ENCODE measurements at regions not wholly inside any gene's neighbourhood (a gene's known extent, or its start where the extent isn't known, plus 50 kb on each side); places are given as distances from the start of the nearest gene placed in this dataset.
"Not testable (repeated sequence)": the region's sequence is repeated elsewhere in the genome, so short reads cannot be mapped to it uniquely, and the experiment has no call there.

- DNase-seq (ENCODE audit: low read depth in 2 of 2, low spot score in 1 of 2), result no peak
Observed at GRCh38 chr6:6811128-6812009, 222.8 kb downstream of the LY86 start.

- DNase-seq (ENCODE audit: low read depth in 2 of 2, low spot score in 1 of 2), result no peak
Observed at GRCh38 chr6:6812427-6812826, 223.9 kb downstream of the LY86 start.

GRCh38 chr6:6815732-6816131 is 227.2 kb downstream of the LY86 start:
- DNase-seq (ENCODE audit: low read depth in 2 of 2, low spot score in 1 of 2), result no peak

GRCh38 chr6:6816716-6817115 is 228.2 kb downstream of the LY86 start:
- DNase-seq (ENCODE audit: low read depth in 2 of 2, low spot score in 1 of 2), result no peak

GRCh38 chr6:6818078-6818639 is 229.6 kb downstream of the LY86 start:
- DNase-seq (ENCODE audit: low read depth in 2 of 2, low spot score in 1 of 2), result no peak

- DNase-seq (ENCODE audit: low read depth in 2 of 2, low spot score in 1 of 2), result no peak
Observed at GRCh38 chr6:6820641-6821238, 232.2 kb downstream of the LY86 start.

GRCh38 chr6:6821639-6822261 is 233.2 kb downstream of the LY86 start:
- no peak for DNase-seq (ENCODE audit: low read depth in 2 of 2, low spot score in 1 of 2)

- no peak for DNase-seq (ENCODE audit: low read depth in 2 of 2, low spot score in 1 of 2)
Observed at GRCh38 chr6:6823030-6823429, 234.5 kb downstream of the LY86 start.

GRCh38 chr6:6823568-6824224 is 235.2 kb downstream of the LY86 start:
- DNase-seq (ENCODE audit: low read depth in 2 of 2, low spot score in 1 of 2), result no peak

GRCh38 chr6:6824381-6824780 is 235.9 kb downstream of the LY86 start:
- no peak for DNase-seq (ENCODE audit: low read depth in 2 of 2, low spot score in 1 of 2)

GRCh38 chr6:6825193-6825784 is 236.8 kb downstream of the LY86 start:
- no peak for DNase-seq (ENCODE audit: low read depth in 2 of 2, low spot score in 1 of 2)

- no peak for DNase-seq (ENCODE audit: low read depth in 2 of 2, low spot score in 1 of 2)
Observed at GRCh38 chr6:6826095-6826901, 237.8 kb downstream of the LY86 start.

GRCh38 chr6:6826961-6827360 is 238.4 kb downstream of the LY86 start:
- DNase-seq (ENCODE audit: low read depth in 2 of 2, low spot score in 1 of 2), result no peak

- DNase-seq (ENCODE audit: low read depth in 2 of 2, low spot score in 1 of 2), result no peak
Observed at GRCh38 chr6:6829872-6830685, 241.6 kb downstream of the LY86 start.

- not testable (repeated sequence) for DNase-seq (ENCODE audit: low read depth in 2 of 2, low spot score in 1 of 2)
Observed at GRCh38 chr6:6830686-6831063, 242.2 kb downstream of the LY86 start.

- no peak for DNase-seq (ENCODE audit: low read depth in 2 of 2, low spot score in 1 of 2)
Observed at GRCh38 chr6:6832439-6832838, 243.9 kb downstream of the LY86 start.

GRCh38 chr6:6834356-6835222 is 246.1 kb downstream of the LY86 start:
- DNase-seq (ENCODE audit: low read depth in 2 of 2, low spot score in 1 of 2), result no peak

- no peak for DNase-seq (ENCODE audit: low read depth in 2 of 2, low spot score in 1 of 2)
Observed at GRCh38 chr6:6835223-6835503, 246.6 kb downstream of the LY86 start.

Data from stimulated activated CD8-positive, alpha-beta memory T cell treated with anti-CD3 and anti-CD28 coated beads, Interleukin-4, amount 100 ng/mL, for 4 hours (primary cell).